Activated T-cell treated with anti-CD3 and anti-CD28 coated beads, Interleukin-2, amount 50 U/mL, for 48 hours (primary cell): ENCODE measurements at regions not wholly inside any gene's neighbourhood (a gene's known extent, or its start where the extent isn't known, plus 50 kb on each side); places are given as distances from the start of the nearest gene placed in this dataset.
"Not testable (repeated sequence)": the region's sequence is repeated elsewhere in the genome, so short reads cannot be mapped to it uniquely, and the experiment has no call there.

Experiments used
- DNase-seq, 2 experiments: peaks; one replicate each; pipeline ENCODE4 v3.0.0-alpha.2; 2020

DNA sequence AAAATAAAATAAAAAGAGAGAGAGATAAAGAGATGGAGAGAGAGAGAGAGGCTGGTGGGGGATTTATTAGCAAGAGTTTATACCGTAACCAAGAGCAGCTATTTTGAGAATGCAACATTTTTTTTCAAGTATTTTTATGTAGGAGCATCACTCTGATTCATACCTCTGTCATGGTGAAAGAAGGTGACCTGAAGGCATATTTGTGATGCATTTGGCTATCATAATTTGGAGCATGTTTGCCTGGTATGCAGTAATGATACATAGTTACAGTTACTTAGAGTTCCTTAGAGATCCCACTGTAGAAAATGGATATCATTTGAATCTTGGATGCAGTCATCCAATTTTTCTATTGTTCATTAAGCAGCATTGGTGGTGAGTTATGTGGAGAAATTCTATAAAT, 1472.4 kb downstream of the SI start:
- DNase-seq: no peak

DNA sequence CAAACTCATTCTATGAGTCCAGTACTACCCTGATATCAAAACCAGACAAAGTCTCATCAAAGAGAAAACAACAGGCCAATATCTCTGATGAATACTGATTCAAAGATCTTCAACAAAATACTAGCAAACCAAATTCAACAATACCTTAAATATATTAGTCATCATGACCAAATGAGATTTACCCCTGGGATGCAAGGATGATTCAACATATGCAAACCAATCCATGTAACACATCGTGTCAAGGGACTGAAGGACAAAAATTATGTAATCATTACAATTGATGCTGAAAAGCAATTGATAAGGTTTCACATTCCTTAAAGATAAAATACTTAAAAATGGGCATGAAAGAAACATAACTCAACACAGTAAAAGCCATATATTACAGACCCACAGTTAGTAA, 1476.9 kb downstream of the SI start:
- no peak for DNase-seq

DNA sequence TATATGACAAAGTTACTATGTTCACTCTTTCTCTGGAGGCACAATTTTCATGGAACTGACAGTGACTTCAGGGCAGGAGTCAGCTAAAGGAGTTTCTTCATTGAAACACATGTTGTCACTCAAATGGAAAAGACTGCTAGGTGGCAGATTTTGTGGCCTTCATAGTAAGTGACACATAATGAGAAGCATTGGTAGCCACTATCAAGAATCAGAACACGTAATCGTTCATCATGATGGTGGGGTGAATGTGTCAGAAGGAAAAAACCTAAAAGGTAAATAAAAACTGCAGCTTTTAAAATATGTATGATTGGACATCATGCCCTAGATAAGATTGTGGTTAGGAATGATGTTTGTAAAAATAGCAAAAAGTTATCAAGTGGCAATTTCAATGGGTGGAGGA, 1491.0 kb downstream of the SI start:
- no peak for DNase-seq

- no peak for DNase-seq
Measured at GRCh38 chr3:163582967-163583366, 1495.3 kb downstream of the SI start.

- no peak for DNase-seq
Measured at GRCh38 chr3:163577271-163577670, 1501.0 kb downstream of the SI start.

- DNase-seq: no peak
Measured at GRCh38 chr3:163576314-163576713, 1502.0 kb downstream of the SI start.

- no peak for DNase-seq
Measured at GRCh38 chr3:163573324-163573723, 1505.0 kb downstream of the SI start.

DNA sequence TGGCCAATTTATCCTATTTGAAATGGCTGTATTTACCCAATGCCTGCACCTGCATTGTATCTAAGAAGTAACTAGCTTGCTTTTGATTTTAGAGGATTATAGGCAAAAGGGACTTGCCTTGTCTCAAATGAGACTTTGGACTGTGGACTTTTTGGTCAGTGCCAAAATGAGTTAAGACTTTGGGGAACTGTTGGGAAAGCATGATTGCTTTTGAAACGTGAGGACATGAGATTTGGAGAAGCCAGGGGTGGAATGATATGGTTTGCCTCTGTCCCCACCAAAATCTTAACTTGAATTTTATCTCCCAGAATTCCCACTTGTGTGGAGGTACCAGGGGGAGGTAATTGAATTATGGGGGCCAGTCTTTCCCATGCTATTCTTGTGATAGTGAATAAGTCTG, 1505.4 kb downstream of the SI start:
- DNase-seq: no peak

GRCh38 chr3:163563485-163563884, 1514.8 kb downstream of the SI start:
- DNase-seq: no peak

DNA sequence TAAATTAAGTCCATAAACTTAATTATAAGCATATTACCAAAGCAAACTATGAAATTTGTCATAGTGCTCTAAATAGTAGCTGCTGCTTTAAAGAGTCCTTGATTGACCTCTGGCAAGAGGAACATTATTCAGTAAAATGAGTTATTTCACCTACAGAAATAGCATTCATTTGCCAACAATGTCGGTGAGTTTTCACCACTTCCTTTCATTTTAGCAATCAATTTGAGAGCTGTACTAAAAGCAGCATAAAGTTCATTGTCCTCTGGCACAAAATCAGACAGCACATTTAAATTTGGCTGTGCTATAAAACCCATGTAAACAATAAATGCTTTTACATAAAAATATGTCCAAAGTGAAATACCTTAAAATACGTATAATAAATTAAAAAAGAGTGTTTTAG, 1515.7 kb downstream of the SI start:
- DNase-seq: no peak

DNA sequence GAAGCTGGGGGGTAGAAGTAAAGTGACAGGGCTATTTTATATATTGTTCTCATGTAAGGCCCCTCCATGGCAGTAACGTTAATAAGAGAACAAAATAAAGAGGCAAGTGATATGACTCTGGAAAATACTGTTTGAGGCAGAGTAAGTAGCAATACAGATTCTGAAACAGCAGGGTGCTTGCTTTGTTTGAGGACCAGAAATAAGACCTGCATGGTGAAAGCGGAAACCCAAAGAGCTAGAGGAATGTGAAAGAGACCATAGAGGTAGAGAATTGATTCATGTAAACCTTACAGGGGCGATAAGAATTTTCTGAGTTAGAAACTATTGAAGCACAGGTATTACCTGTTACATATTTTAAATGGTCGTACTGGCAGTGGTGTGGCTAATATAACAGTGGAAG, 1517.1 kb downstream of the SI start:
- no peak for DNase-seq

GRCh38 chr3:163560459-163560858, 1517.8 kb downstream of the SI start:
- DNase-seq: no peak

GRCh38 chr3:163556813-163557523, 1521.3 kb downstream of the SI start:
- DNase-seq: no peak

- no peak for DNase-seq
Measured at GRCh38 chr3:163555918-163556317, 1522.4 kb downstream of the SI start.

DNA sequence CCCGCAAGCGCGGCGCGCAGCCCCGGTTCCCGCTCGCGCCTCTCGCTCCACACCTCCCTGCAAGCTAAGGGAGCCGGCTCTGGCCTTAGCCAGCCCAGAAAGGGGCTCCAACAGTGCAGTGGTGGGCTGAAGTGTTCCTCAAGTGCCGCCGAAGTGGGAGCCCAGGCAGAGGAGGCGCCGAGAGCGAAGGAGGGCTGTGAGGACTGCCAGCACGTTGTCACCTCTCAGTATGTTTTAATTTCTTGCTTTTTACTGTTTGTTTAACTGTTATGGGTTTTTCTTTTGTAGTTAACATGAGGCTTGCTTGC, 1525.7 kb downstream of the SI start:
- DNase-seq: no peak

- not testable (repeated sequence) for DNase-seq
Measured at GRCh38 chr3:163551915-163552658, 1526.2 kb downstream of the SI start.

DNA sequence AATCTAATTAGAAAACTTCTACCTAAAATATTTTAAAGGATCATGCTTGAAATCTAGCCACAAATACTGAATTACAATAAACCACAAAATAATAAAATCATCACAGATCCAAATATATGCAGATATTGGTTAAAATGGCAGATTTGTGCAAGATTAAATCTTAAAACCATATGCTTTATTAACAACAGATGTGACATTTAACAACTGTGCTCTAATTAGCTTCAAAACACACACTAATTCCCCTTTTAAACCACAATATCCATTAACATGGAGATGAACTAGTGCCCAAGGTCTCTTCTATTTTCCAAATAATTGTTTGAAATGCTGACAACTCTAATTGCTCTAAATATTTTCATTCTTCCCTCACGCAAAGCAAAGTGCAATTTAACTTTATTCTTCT, 1530.3 kb downstream of the SI start:
- no peak for DNase-seq

DNA sequence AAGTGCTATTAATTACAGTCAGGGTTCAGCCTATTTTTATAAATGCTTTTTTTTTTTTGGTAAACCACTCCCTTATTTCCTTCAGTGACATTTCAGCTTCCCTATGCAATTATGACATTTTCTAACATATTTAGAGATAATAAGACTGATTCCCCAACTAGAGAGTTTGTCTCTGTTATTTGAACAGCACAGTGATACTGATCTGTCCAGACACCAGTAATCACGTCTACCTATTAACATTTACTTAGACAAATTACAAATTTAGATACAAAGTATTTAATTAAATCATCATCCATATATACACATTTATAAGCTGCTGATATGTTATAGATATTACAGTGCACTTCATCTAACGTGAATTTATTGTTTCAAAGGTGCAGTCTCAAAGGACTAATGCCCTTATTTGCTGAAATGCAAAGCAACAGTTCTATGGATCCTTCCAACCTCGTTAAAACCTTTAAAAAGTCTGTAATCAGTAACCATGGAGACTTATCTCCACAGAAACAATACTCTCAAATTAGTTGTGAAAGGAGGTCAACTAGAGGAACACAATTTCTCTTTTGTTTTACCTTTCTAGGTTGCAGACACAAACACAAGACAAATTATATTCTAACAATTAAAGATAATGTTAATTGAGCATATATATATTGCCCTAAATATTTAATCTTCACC, 1531.1 kb downstream of the SI start:
- DNase-seq: no peak

GRCh38 chr3:163543662-163544061, 1534.6 kb downstream of the SI start:
- DNase-seq: no peak

DNA sequence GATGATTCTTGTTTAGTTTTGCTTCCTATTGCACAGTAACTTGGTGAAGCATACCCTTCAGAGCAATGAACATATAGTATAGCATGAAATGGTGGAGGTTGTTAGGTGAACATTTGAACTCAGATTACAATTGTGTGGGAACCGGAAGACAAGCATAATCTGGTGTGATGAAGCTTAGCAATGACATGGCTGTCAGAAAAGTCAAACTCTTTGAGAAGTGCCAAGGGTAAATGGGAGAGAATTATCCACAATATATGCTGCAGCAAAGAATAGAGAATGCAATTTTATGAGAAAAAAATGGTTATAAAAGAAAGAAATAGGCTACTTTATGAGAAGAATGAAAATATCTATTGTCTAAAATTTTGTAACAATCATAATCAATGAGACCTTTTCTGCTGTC, 1536.7 kb downstream of the SI start:
- DNase-seq: no peak

GRCh38 chr3:163538387-163538786, 1539.9 kb downstream of the SI start:
- no peak for DNase-seq

- DNase-seq: no peak
Measured at GRCh38 chr3:163533381-163533780, 1544.9 kb downstream of the SI start.

DNA sequence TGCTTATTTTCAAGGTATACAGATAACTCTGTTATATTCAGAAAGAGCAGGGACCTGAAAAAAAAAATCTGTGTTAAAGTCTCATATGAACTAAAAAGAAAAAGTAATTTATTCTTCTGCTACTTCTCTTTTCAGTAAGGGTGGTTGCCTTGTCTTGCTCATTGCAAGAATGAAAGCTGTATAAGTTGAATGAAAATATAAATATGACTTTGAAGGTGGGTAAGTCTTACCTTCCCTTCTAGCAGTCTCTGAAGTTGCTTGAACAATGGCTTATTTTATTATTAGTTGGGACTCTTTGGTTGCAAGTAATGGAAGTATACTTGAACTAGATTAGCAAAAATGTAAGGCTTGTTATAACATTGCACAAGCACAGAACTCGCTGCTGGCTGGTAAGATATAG, 1554.9 kb downstream of the SI start:
- no peak for DNase-seq

DNA sequence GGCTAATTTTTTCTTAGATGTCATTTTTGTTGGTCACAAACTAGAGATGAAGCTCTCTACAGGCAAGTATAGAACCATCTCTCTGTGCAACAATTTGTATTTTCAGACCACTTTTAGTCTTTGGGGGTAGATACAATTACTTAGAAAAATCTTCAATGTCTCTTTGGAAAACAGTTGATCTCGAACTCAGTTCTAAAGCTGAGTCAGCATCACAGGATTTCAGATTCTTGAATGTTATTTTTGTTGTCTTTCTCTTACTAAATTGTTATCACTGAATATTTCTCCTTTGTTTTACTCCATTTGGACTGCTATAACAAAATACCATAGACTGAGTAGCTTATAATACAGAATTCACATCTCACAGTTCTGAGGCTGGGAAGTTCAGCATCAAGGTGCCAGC, 1557.0 kb downstream of the SI start:
- no peak for DNase-seq
